ENCODE measurements at regions not wholly inside any gene's neighbourhood (a gene's known extent, or its start where the extent isn't known, plus 50 kb on each side); places are given as distances from the start of the nearest gene placed in this dataset.

DNA sequence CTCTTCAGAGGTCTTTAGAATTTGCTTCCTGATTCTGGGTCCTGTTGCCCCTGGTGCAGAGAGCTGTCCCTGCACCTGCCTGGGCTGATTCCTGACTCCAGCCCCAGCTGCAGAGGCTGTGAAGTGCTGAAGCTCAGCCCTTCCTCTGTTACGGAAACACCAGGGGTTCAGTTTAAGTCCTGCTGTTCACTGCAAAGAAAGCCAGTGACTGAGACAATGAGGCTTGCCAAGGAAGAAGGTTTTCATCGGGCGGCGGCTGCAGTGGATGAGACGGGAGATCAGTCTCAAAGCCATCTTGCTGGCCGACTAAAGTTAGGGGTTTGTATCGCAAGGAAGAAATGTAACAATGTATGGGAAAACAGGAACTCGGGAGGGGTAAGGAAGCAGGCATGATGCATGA lies 142.4 kb upstream of the ZNF236 start:
- TF ChIP-seq POLR2A (IDR thresholded peaks at IDR 0.05; ENCODE audit: low read depth, low read length) (no peak), POLR2AphosphoS5 (IDR thresholded peaks at IDR 0.05; ENCODE audit: low read depth, low read length) (no peak)
